IMR-90 (cell line): ENCODE measurements at regions not wholly inside any gene's neighbourhood (a gene's known extent, or its start where the extent isn't known, plus 50 kb on each side); places are given as distances from the start of the nearest gene placed in this dataset.

Experiments
- ATAC-seq: fragments of 200-7000 bp; cut with Tn5 transposase; 2 replicates; pipeline ENCODE4 v1.9.1; 2020; ENCODE audit warnings: low read depth, mild to moderate bottlenecking, moderate library complexity
- BruUV-seq: library from RNA; stranded (reverse); fragments of 400-500 nt; replicated peaks from 2 replicates; lab custom pipeline; 2021; lab: Mats Ljungman, UMichigan
- CTCF ChIA-PET: fragments of 300-600 bp; formaldehyde crosslinking; extraction: SDS; loops from one replicate; lab custom pipeline; 2021; ENCODE audit warnings: antibody characterized with exemption; lab: Yijun Ruan, JAX
- POLR2A ChIA-PET: fragments of 300-600 bp; sonication (Branson Sonifier 250); formaldehyde crosslinking; loops from one replicate; lab custom pipeline; 2022; ENCODE audit warnings: antibody characterized with exemption; ENCODE audit not compliant: unreplicated experiment; lab: Charles Lee
- DNase-seq: peaks from one replicate; pipeline ENCODE4 v3.0.0; 2013
- H2AFZ ChIP-seq: replicated peaks from 2 replicates; pipeline ENCODE3; 2013; ENCODE audit warnings: low read length, mild to moderate bottlenecking; ENCODE audit not compliant: poor library complexity
- H2AK5ac ChIP-seq: 2 replicates; pipeline ENCODE4 v1.6.1; 2013; ENCODE audit warnings: low read depth, low read length, inconsistent platforms
- H2AK9ac ChIP-seq: replicated peaks from 2 replicates; pipeline ENCODE3; 2013; ENCODE audit warnings: mild to moderate bottlenecking, low read depth, low read length, moderate library complexity; ENCODE audit not compliant: poor library complexity
- H2BK120ac ChIP-seq: 2 replicates; pipeline ENCODE4 v1.6.1; 2013; ENCODE audit warnings: low read depth, low read length, inconsistent platforms
- H2BK15ac ChIP-seq: 3 replicates; pipeline ENCODE4 v1.6.1; 2013; ENCODE audit warnings: low read depth, low read length, inconsistent platforms
- H2BK20ac ChIP-seq: 2 replicates; pipeline ENCODE4 v1.6.1; 2013; ENCODE audit warnings: low read depth, mild to moderate bottlenecking, inconsistent platforms, low read length, moderate library complexity
- H2BK5ac ChIP-seq: 2 replicates; pipeline ENCODE4 v1.6.1; 2013; ENCODE audit warnings: mild to moderate bottlenecking, low read depth, low read length, inconsistent platforms; ENCODE audit not compliant: poor library complexity, severe bottlenecking
- H3K14ac ChIP-seq: replicated peaks from 2 replicates; pipeline ENCODE4 v1.6.1; 2013; ENCODE audit warnings: low read depth, low read length, inconsistent platforms
- H3K18ac ChIP-seq: 2 replicates; pipeline ENCODE4 v1.6.1; 2013; ENCODE audit warnings: low read depth, low read length, control low read depth
- H3K23ac ChIP-seq: 2 replicates; pipeline ENCODE4 v1.6.1; 2013; ENCODE audit warnings: low read depth, low read length, inconsistent platforms
- H3K27ac ChIP-seq: 2 replicates; pipeline ENCODE4 v1.5.1; 2013; ENCODE audit warnings: mild to moderate bottlenecking, control low read depth, low read length; ENCODE audit not compliant: insufficient read depth
- H3K27me3 ChIP-seq: 2 replicates; pipeline ENCODE4 v1.6.1; 2013; ENCODE audit warnings: low read length; ENCODE audit not compliant: control insufficient read depth, insufficient read depth
- H3K36me3 ChIP-seq: 2 replicates; pipeline ENCODE4 v1.6.1; 2013; ENCODE audit warnings: low read length, mixed read lengths; ENCODE audit not compliant: control insufficient read depth, insufficient read depth
- H3K4ac ChIP-seq: 2 replicates; pipeline ENCODE4 v1.6.1; 2013; ENCODE audit warnings: low read depth, low read length, inconsistent platforms
- H3K4me1 ChIP-seq: 2 replicates; pipeline ENCODE4 v1.6.1; 2013; ENCODE audit warnings: low read length, mixed read lengths; ENCODE audit not compliant: control insufficient read depth, insufficient read depth
- H3K4me2 ChIP-seq: 2 replicates; pipeline ENCODE4 v1.6.1; 2013; ENCODE audit warnings: low read depth, mild to moderate bottlenecking, control low read depth, low read length, moderate library complexity
- H3K4me3 ChIP-seq: 2 replicates; pipeline ENCODE4 v1.5.1; 2013; ENCODE audit warnings: low read depth, mild to moderate bottlenecking, control low read depth, low read length, moderate library complexity; ENCODE audit not compliant: insufficient read depth
- H3K56ac ChIP-seq: 2 replicates; pipeline ENCODE4 v1.6.1; 2013; ENCODE audit warnings: low read length, inconsistent platforms; ENCODE audit not compliant: insufficient read depth; ENCODE audit errors: extremely low read depth
- H3K79me1 ChIP-seq, 2 experiments: 2 replicates each; pipeline ENCODE4 v1.6.1; 2013; ENCODE audit warnings: low read length in 2 of 2, inconsistent platforms in 1 of 2, low read depth in 1 of 2
- H3K9ac ChIP-seq: 2 replicates; pipeline ENCODE4 v1.6.1; 2013; ENCODE audit warnings: low read depth, low read length, control low read depth
- H3K9me1 ChIP-seq: 2 replicates; pipeline ENCODE4 v1.6.1; 2013; ENCODE audit warnings: low read length, inconsistent platforms; ENCODE audit not compliant: insufficient read depth
- H3K9me3 ChIP-seq: 2 replicates; pipeline ENCODE4 v1.6.1; 2013; ENCODE audit warnings: low read length; ENCODE audit not compliant: control insufficient read depth, insufficient read depth
- H4K20me1 ChIP-seq: 2 replicates; pipeline ENCODE4 v1.6.1; 2013; ENCODE audit warnings: low read length, inconsistent platforms; ENCODE audit not compliant: insufficient read depth
- H4K5ac ChIP-seq: 2 replicates; pipeline ENCODE4 v1.6.1; 2013; ENCODE audit warnings: mild to moderate bottlenecking, low read depth, low read length, control low read depth
- H4K8ac ChIP-seq, 2 experiments: 2 replicates each; pipeline ENCODE4 v1.6.1; 2013; ENCODE audit warnings: low read depth in 2 of 2, low read length in 2 of 2, control low read depth in 1 of 2, inconsistent platforms in 1 of 2
- H4K91ac ChIP-seq: 2 replicates; pipeline ENCODE4 v1.6.1; 2013; ENCODE audit warnings: low read depth, low read length, inconsistent platforms; ENCODE audit not compliant: insufficient read depth
- BHLHE40 ChIP-seq: fragments of 150-350 bp; IDR thresholded peaks from 2 replicates; pipeline ENCODE4 v1.6.1; 2016; ENCODE audit warnings: mild to moderate bottlenecking, low read depth, low read length
- CEBPB ChIP-seq: IDR thresholded peaks from 2 replicates; pipeline ENCODE4 v1.6.1; 2012; ENCODE audit warnings: low read depth, low read length, improper control_type of control experiment
- CHD1 ChIP-seq: IDR thresholded peaks from 2 replicates; pipeline ENCODE4 v1.6.1; 2012; ENCODE audit warnings: low read depth, low read length, improper control_type of control experiment
- MAZ ChIP-seq: IDR thresholded peaks from 2 replicates; pipeline ENCODE4 v1.6.1; 2012; ENCODE audit warnings: low read depth, mild to moderate bottlenecking, low read length, improper control_type of control experiment, moderate library complexity, borderline replicate concordance
- RAD21 ChIP-seq: IDR thresholded peaks from 2 replicates; pipeline ENCODE4 v1.6.1; 2012; ENCODE audit warnings: low read length, improper control_type of control experiment
- WGBS, 2 experiments: methylation state at CpG; one replicate each; pipeline versions ENCODE4 v1.1.5 to v1.1.7; 2013; ENCODE audit warnings: missing lambda C conversion rate in 2 of 2; ENCODE audit not compliant: insufficient read length in 1 of 2; ENCODE audit errors: extremely low coverage in 2 of 2; 5-methylcytosine and 5-hydroxymethylcytosine counted together
- dilution Hi-C: fragments of 300-500 bp; cut with HindIII; formaldehyde crosslinking; loops from one replicate; pipeline ENCODE4 v1.14.3; 2018; ENCODE audit warnings: low sequenced_read_pairs; ENCODE audit not compliant: unreplicated experiment
- in situ Hi-C: fragments of 300-500 bp; cut with MboI; formaldehyde crosslinking; loops from 3 replicates; pipeline ENCODE4 v1.14.3; 2019; ENCODE audit warnings: low sequenced_read_pairs, inconsistent platforms, mixed read lengths
- intact Hi-C: fragments of 100-400 bp; cut with micrococcal nuclease; formaldehyde crosslinking; loops from 2 replicates; pipeline ENCODE4 v1.10.0; 2022

DNA sequence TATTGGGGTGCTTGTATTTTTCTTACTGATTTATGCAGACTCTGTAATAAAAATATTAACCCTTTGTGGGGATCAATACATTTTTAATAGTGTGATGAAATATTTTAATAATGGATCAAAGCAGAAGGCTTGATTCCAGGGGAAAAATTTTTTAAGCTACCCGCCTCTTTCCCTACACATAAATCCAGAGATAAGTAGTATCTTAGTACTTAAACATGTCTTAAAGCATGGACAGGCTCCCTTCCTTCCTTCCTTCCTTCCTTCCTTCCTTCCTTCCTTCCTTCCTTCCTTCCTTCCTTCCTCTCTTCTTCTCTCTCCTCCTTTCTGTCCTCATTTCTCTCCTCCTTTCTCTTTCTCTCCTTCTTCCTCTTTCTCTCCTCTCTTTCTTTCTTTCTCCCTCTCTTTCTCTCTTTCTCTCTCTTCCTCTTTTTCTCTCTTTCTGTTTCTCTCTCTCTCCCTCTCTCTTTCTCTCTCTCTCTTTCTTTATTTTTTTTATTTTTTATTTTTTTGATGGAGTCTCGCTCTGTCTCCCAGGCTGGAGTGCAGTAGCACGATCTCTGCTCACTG is 78.0 kb upstream of the SPRY4 start:
- Histone ChIP-seq H3K4me1 (0 out of 2 replicates have a peak, but pooled peaks cover 2% of the 10 kb centered on the region), H3K14ac (no peak overlapping the region), H2BK20ac (no peak overlapping the region), H4K20me1 (no peaks in the 10 kb centered on the region), H3K79me1 (no peaks in the 10 kb centered on the region), H4K91ac (no peak overlapping the region), H3K56ac (no peak overlapping the region), H3K27me3 (no peaks in the 10 kb centered on the region), H3K9me3 (no peaks in the 10 kb centered on the region), H3K27ac (no peak overlapping the region), H3K4me2 (no peak overlapping the region), H2BK15ac (no peak overlapping the region), H2AK9ac (no peak overlapping the region), H3K18ac (no peak overlapping the region), H2BK5ac (no peak overlapping the region), H2AK5ac (no peak overlapping the region), H3K4ac (no peak overlapping the region), H2AFZ (no peak overlapping the region), H3K23ac (no peak overlapping the region), H3K36me3 (no peaks in the 10 kb centered on the region), H3K4me3 (no peak overlapping the region), H3K9me1 (no peaks in the 10 kb centered on the region), H4K8ac (no peak overlapping the region), H3K9ac (no peak overlapping the region), H2BK120ac (no peak overlapping the region), H4K5ac (no peak overlapping the region)
- no CpG with 5 or more reads among the region's 3 CpGs for WGBS, 2 experiments
- intact Hi-C loops, result no loop called here
- in situ Hi-C loops, result no loop called here
- ATAC-seq, result no peak
- ChIA-PET CTCF (no interaction called here), POLR2A (no interaction called here)
- TF ChIP-seq RAD21 (no peak), CHD1 (no peak), MAZ (no peak), BHLHE40 (no peak), CEBPB (no peak)
- BruUV-seq, result no TSS peak
- dilution Hi-C loops, result no loop called here
- DNase-seq, result no peak
